ENCODE measurements at regions not wholly inside any gene's neighbourhood (a gene's known extent, or its start where the extent isn't known, plus 50 kb on each side); places are given as distances from the start of the nearest gene placed in this dataset.

DNA sequence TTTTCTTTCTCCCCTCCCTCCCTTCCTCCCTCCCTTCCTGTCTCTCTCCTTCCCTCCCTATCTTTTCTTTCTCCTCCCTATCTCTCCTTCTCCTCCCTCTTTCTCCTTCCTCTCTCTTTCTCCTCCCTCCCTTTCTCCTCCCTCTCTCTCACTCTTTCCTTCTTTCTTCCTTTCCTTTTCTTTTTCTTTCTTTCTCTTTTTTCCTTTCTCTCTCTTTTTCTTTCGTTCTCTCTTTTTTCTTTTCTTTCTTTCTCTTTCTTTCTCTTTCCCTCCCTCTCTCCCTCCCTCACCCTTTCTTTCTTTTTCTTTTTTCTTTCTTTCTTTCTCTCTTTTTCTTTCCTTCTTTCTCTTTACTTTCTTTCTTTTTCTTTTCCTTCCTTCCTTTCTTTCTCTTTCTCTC is 169.7 kb upstream of the LINC00305 start:
- no peak for DNase-seq (ENCODE audit: low read depth in 1 of 2, low spot score in 1 of 2)
- Histone ChIP-seq H3K9me3 (no peaks in the 10 kb centered on the region), H3K4me2 (no peak overlapping the region), H3K4me3 (no peak overlapping the region), H3K4me1 (no peaks in the 10 kb centered on the region), H3K27ac (no peak overlapping the region)
- CTCF ChIA-PET, result no interaction called here
- no peak for TF ChIP-seq EP300 (IDR thresholded peaks at IDR 0.05)
- TF ChIP-seq, protein P1, sequence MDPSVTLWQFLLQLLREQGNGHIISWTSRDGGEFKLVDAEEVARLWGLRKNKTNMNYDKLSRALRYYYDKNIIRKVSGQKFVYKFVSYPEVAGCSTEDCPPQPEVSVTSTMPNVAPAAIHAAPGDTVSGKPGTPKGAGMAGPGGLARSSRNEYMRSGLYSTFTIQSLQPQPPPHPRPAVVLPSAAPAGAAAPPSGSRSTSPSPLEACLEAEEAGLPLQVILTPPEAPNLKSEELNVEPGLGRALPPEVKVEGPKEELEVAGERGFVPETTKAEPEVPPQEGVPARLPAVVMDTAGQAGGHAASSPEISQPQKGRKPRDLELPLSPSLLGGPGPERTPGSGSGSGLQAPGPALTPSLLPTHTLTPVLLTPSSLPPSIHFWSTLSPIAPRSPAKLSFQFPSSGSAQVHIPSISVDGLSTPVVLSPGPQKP (IDR thresholded peaks at IDR 0.05; ENCODE audit: low read depth, low read length), result no peak
- no peak for TF ChIP-seq CHD2 (IDR thresholded peaks at IDR 0.05; ENCODE audit: low read length, partially characterized antibody)
- no peak for TF ChIP-seq JUN (IDR thresholded peaks at IDR 0.05)
- TF ChIP-seq MAZ (IDR thresholded peaks at IDR 0.05; ENCODE audit: borderline replicate concordance, low read depth, low read length), result no peak
- no peak for TF ChIP-seq FOSB (CRISPR knock-in tag; IDR thresholded peaks at IDR 0.05)
- TF ChIP-seq ZSCAN20 (CRISPR knock-in tag; IDR thresholded peaks at IDR 0.05), result no peak
- TF ChIP-seq, protein P2, sequence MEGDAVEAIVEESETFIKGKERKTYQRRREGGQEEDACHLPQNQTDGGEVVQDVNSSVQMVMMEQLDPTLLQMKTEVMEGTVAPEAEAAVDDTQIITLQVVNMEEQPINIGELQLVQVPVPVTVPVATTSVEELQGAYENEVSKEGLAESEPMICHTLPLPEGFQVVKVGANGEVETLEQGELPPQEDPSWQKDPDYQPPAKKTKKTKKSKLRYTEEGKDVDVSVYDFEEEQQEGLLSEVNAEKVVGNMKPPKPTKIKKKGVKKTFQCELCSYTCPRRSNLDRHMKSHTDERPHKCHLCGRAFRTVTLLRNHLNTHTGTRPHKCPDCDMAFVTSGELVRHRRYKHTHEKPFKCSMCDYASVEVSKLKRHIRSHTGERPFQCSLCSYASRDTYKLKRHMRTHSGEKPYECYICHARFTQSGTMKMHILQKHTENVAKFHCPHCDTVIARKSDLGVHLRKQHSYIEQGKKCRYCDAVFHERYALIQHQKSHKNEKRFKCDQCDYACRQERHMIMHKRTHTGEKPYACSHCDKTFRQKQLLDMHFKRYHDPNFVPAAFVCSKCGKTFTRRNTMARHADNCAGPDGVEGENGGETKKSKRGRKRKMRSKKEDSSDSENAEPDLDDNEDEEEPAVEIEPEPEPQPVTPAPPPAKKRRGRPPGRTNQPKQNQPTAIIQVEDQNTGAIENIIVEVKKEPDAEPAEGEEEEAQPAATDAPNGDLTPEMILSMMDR (IDR thresholded peaks at IDR 0.05), result no peak
- no peak for TF ChIP-seq NR3C1 (IDR thresholded peaks at IDR 0.05)
- TF ChIP-seq, protein P3, sequence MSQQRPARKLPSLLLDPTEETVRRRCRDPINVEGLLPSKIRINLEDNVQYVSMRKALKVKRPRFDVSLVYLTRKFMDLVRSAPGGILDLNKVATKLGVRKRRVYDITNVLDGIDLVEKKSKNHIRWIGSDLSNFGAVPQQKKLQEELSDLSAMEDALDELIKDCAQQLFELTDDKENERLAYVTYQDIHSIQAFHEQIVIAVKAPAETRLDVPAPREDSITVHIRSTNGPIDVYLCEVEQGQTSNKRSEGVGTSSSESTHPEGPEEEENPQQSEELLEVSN (IDR thresholded peaks at IDR 0.05; ENCODE audit: borderline replicate concordance, low read depth), result no peak
- TF ChIP-seq, protein P4, sequence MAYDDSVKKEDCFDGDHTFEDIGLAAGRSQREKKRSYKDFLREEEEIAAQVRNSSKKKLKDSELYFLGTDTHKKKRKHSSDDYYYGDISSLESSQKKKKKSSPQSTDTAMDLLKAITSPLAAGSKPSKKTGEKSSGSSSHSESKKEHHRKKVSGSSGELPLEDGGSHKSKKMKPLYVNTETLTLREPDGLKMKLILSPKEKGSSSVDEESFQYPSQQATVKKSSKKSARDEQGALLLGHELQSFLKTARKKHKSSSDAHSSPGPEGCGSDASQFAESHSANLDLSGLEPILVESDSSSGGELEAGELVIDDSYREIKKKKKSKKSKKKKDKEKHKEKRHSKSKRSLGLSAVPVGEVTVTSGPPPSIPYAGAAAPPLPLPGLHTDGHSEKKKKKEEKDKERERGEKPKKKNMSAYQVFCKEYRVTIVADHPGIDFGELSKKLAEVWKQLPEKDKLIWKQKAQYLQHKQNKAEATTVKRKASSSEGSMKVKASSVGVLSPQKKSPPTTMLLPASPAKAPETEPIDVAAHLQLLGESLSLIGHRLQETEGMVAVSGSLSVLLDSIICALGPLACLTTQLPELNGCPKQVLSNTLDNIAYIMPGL (CRISPR knock-in tag; IDR thresholded peaks at IDR 0.05; ENCODE audit: borderline replicate concordance), result no peak
- no peak for ATAC-seq
- no peak for FAIRE-seq
- POLR2A ChIA-PET, result no interaction called here
- WGBS (ENCODE audit: missing lambda C conversion rate), result no CpG with 5 or more reads among the region's 1 CpG

DNA sequence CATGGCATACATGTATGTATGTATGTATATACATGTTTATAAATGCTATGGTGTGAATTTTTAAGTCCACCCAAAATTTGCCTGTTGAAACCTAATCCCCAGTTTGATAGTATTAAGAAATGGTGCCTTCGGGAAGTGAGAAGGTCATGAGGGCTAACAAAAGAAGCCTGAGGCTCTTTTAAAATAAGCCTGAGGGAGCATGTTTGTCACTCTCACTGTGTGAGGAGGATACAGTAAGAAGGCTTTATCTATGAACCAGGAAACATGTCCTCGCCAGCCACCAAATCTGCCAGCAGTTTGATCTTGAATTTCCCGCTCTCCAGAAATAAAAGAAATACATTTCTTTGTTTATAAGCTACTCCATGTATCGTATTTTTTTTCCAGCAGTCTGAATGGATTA is 163.0 kb upstream of the LINC00305 start:
- 8% methylated on average over 4 of the region's 4 CpGs for WGBS (ENCODE audit: missing lambda C conversion rate)
- no peak for DNase-seq (ENCODE audit: low read depth in 1 of 2, low spot score in 1 of 2)

DNA sequence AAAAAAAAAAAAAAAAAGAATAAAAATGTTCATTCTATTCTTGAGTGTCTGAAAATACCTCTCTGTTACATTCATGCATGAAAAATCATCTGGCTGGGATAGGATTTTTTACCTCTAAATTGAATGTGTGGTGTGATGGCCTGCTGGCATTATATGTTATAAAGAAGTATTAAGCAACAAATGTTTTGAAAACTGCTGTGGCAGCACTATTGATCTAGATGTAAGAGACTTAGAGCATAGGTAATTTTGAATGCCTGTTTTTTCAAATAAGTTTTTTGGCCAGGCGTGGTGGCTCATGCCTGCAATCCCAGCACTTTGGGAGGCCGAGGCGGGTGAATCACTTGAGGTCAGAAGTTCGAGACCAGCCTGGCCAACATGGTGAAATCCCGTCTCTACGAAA is 147.0 kb upstream of the LINC00305 start:
- Histone ChIP-seq H3K4me2 (no peak overlapping the region), H3K4me1 (no peaks in the 10 kb centered on the region), H3K9me3 (no peaks in the 10 kb centered on the region), H3K27ac (no peak overlapping the region), H3K4me3 (no peak overlapping the region)
- DNase-seq (ENCODE audit: low read depth in 1 of 2, low spot score in 1 of 2) (no peak), FAIRE-seq (no peak), ATAC-seq (no peak)
- ChIA-PET CTCF (no interaction called here), POLR2A (no interaction called here)
- WGBS (ENCODE audit: missing lambda C conversion rate), result 14% methylated on average over 6 of the region's 6 CpGs
- no peak for TF ChIP-seq FOSB (CRISPR knock-in tag; IDR thresholded peaks at IDR 0.05)
- TF ChIP-seq NFE2L2 (conservative IDR thresholded peaks at IDR 0.05; ENCODE audit: low read length), result no peak
- peak; percentile 52 for TF ChIP-seq MAFK (IDR thresholded peaks at IDR 0.05; ENCODE audit: partially characterized antibody)
- no peak for TF ChIP-seq ESRRA (IDR thresholded peaks at IDR 0.05; ENCODE audit: borderline replicate concordance, low read length)

More for the DNA sequence above, 163.0 kb upstream of the LINC00305 start:
- POLR2A ChIA-PET, result no interaction called here
- H3K9me3 ChIP-seq, result no peaks in the 10 kb centered on the region
- no peak overlapping the region for H3K4me2 ChIP-seq
- no peak overlapping the region for H3K27ac ChIP-seq
- H3K4me1 ChIP-seq, result no peaks in the 10 kb centered on the region
- no peak overlapping the region for H3K4me3 ChIP-seq
- CTCF ChIA-PET, result no interaction called here
- no peak for TF ChIP-seq ESRRA (IDR thresholded peaks at IDR 0.05; ENCODE audit: borderline replicate concordance, low read length)
- no peak for TF ChIP-seq RNF2 (IDR thresholded peaks at IDR 0.05; ENCODE audit: borderline replicate concordance, low read depth)
- ATAC-seq, result no peak
- FAIRE-seq, result no peak

DNA sequence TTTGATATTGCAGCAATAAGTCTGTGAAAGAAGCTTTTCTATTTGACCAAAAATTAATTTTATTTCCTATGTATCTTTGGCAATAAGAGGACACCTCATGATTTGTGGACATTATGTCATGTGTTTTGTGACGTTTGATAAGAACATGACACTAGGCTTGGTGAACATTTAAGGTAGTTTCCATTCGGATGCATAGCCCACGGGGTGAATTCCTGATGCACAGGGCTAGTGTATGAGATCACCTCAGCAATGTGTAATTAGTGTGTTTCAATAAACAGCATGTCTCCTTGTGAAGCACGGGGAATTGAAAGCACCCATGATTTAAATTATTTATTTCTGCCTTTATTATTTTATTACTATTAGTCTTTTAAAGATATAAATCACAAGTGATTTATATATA is 146.1 kb upstream of the LINC00305 start:
- ChIA-PET CTCF (no interaction called here), POLR2A (no interaction called here)
- no peak overlapping the region for H3K4me3 ChIP-seq
- H3K9me3 ChIP-seq, result no peaks in the 10 kb centered on the region
- H3K4me2 ChIP-seq, result no peak overlapping the region
- WGBS (ENCODE audit: missing lambda C conversion rate), result 2% methylated on average over 4 of the region's 4 CpGs
- no peaks in the 10 kb centered on the region for H3K4me1 ChIP-seq
- H3K27ac ChIP-seq, result no peak overlapping the region
- DNase-seq (ENCODE audit: low read depth in 1 of 2, low spot score in 1 of 2), result no peak
- no peak for FAIRE-seq
- no peak for ATAC-seq
- no peak for TF ChIP-seq TFCP2L1 (CRISPR knock-in tag; IDR thresholded peaks at IDR 0.05)
- TF ChIP-seq, protein P5, sequence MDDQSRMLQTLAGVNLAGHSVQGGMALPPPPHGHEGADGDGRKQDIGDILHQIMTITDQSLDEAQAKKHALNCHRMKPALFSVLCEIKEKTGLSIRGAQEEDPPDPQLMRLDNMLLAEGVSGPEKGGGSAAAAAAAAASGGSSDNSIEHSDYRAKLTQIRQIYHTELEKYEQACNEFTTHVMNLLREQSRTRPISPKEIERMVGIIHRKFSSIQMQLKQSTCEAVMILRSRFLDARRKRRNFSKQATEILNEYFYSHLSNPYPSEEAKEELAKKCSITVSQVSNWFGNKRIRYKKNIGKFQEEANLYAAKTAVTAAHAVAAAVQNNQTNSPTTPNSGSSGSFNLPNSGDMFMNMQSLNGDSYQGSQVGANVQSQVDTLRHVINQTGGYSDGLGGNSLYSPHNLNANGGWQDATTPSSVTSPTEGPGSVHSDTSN (IDR thresholded peaks at IDR 0.05), result no peak
- TF ChIP-seq KDM5A (IDR thresholded peaks at IDR 0.05), result no peak
- no peak for TF ChIP-seq ZFP36 (IDR thresholded peaks at IDR 0.05; ENCODE audit: borderline replicate concordance, partially characterized antibody)
- TF ChIP-seq, protein P6, sequence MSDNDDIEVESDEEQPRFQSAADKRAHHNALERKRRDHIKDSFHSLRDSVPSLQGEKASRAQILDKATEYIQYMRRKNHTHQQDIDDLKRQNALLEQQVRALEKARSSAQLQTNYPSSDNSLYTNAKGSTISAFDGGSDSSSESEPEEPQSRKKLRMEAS (IDR thresholded peaks at IDR 0.05), result no peak
- no peak for TF ChIP-seq ZSCAN20 (CRISPR knock-in tag; IDR thresholded peaks at IDR 0.05)
- no peak for TF ChIP-seq RFX5 (IDR thresholded peaks at IDR 0.05)
- TF ChIP-seq ZNF302 (CRISPR knock-in tag; IDR thresholded peaks at IDR 0.05), result no peak
- no peak for TF ChIP-seq EHMT2 (IDR thresholded peaks at IDR 0.05; ENCODE audit: low read depth)
- TF ChIP-seq BHLHE40 (IDR thresholded peaks at IDR 0.05; ENCODE audit: low read depth, low read length), result no peak
- TF ChIP-seq SMC3 (IDR thresholded peaks at IDR 0.05), result no peak
- TF ChIP-seq RNF2 (IDR thresholded peaks at IDR 0.05; ENCODE audit: borderline replicate concordance, low read depth), result no peak
- no peak for TF ChIP-seq SREBF2 (IDR thresholded peaks at IDR 0.05)
- no peak for TF ChIP-seq FOSB (CRISPR knock-in tag; IDR thresholded peaks at IDR 0.05)
